Caco-2 (cell line): ENCODE measurements at regions not wholly inside any gene's neighbourhood (a gene's known extent, or its start where the extent isn't known, plus 50 kb on each side); places are given as distances from the start of the nearest gene placed in this dataset.

Source experiments
- BruUV-seq: library from RNA; stranded (reverse); fragments of 400-500 nt; replicated peaks from 2 replicates; lab custom pipeline; 2021; lab: Mats Ljungman, UMichigan
- CTCF ChIA-PET: fragments of 300-600 bp; sonication (Branson Sonifier 250); formaldehyde crosslinking; loops from one replicate; lab custom pipeline; 2022; ENCODE audit warnings: antibody characterized with exemption; lab: Charles Lee
- POLR2A ChIA-PET: fragments of 300-600 bp; sonication (Branson Sonifier 250); formaldehyde crosslinking; loops from one replicate; lab custom pipeline; 2022; ENCODE audit warnings: antibody characterized with exemption; lab: Charles Lee
- DNase-seq, 2 experiments: peaks; one replicate each; pipeline versions ENCODE4 v3.0.0 to v3.0.0-alpha.2; 2020 to 2022
- H3K27me3 ChIP-seq: replicated peaks from 2 replicates; pipeline ENCODE4 v1.6.0; 2011; ENCODE audit warnings: low read length; ENCODE audit not compliant: control insufficient read depth, insufficient read depth
- H3K36me3 ChIP-seq: 2 replicates; pipeline ENCODE4 v1.5.1; 2011; ENCODE audit warnings: low read length; ENCODE audit not compliant: control insufficient read depth, insufficient read depth
- H3K4me1 ChIP-seq: fragments of 250-450 bp; sonication (Bioruptor Pico); 2 replicates; pipeline ENCODE4 v1.5.1; 2020; ENCODE audit warnings: mild to moderate bottlenecking
- H3K4me3 ChIP-seq: 2 replicates; pipeline ENCODE4 v1.5.1; 2011; ENCODE audit warnings: low read depth, mild to moderate bottlenecking, control low read depth, low read length
- H3K9me3 ChIP-seq: fragments of 250-450 bp; sonication (Bioruptor Pico); 2 replicates; pipeline ENCODE4 v1.5.1; 2020; ENCODE audit warnings: mild to moderate bottlenecking, moderate library complexity
- H3K27ac Mint-ChIP-seq: one replicate; pipeline ENCODE4 v1.8.0; 2022; ENCODE audit warnings: mixed read lengths; ENCODE audit not compliant: unreplicated experiment
- H3K27me3 Mint-ChIP-seq: one replicate; pipeline ENCODE4 v1.8.0; 2022; ENCODE audit warnings: mixed read lengths; ENCODE audit not compliant: insufficient read depth, unreplicated experiment
- H3K36me3 Mint-ChIP-seq: one replicate; pipeline ENCODE4 v1.8.0; 2022; ENCODE audit warnings: mild to moderate bottlenecking, mixed read lengths; ENCODE audit not compliant: insufficient read depth, unreplicated experiment
- H3K4me1 Mint-ChIP-seq: one replicate; pipeline ENCODE4 v1.8.0; 2022; ENCODE audit warnings: low read depth, mixed read lengths; ENCODE audit not compliant: unreplicated experiment
- H3K4me3 Mint-ChIP-seq: one replicate; pipeline ENCODE4 v1.8.0; 2022; ENCODE audit warnings: mild to moderate bottlenecking, moderate library complexity, mixed read lengths; ENCODE audit not compliant: unreplicated experiment
- H3K9me3 Mint-ChIP-seq: one replicate; pipeline ENCODE4 v1.8.0; 2022; ENCODE audit warnings: mixed read lengths; ENCODE audit not compliant: unreplicated experiment
- intact Hi-C: fragments of 100-400 bp; cut with micrococcal nuclease; formaldehyde crosslinking; loops from one replicate; pipeline ENCODE4 v1.10.0; 2022; ENCODE audit not compliant: unreplicated experiment
- TF ChIP-seq, protein P1 (sequence below), 2 experiments: fragments of 200-600 bp in 1 of 2; IDR thresholded peaks; 1 replicate in 1 of 2; 2 replicates in 1 of 2; pipeline versions ENCODE4 v1.5.1 to v1.8.0; 2011 to 2022; ENCODE audit warnings: antibody characterized with exemption in 1 of 2, control low read depth in 1 of 2, inconsistent platforms in 1 of 2, low read depth in 1 of 2, low read length in 1 of 2, mild to moderate bottlenecking in 1 of 2, moderate library complexity in 1 of 2; ENCODE audit not compliant: insufficient read depth in 1 of 2, severe bottlenecking in 1 of 2, unreplicated experiment in 1 of 2

DNA sequence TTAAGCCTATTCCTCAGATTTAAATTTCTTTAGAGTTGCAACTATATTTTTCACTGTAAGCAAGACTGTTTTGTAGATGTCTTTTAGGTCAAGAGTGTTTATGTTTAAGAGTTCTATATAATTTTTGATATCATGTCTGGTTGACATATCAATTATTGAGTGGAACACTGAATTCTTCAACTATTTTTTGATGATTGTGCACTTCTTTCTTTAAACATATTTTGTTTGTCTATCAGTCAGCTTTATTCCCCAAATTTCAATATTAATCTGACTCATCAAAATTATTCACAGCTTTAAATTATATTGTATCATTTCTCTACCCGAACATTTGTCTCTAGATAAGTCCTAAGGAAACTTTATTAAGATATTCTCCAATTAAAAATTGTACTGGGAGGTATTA is 933.6 kb upstream of the ROBO1 start:
- H3K4me1 Mint-ChIP-seq: peaks cover 7% of the 10 kb centered on the region
- no peaks in the 10 kb centered on the region for H3K27me3 ChIP-seq
- ChIA-PET POLR2A (no interaction called here), CTCF (no interaction called here)
- 0 out of 2 replicates have a peak, but pooled peaks cover 3% of the 10 kb centered on the region for H3K9me3 ChIP-seq
- peaks cover 13% of the 10 kb centered on the region for H3K4me1 ChIP-seq
- intact Hi-C loops: no loop called here
- no peak overlapping the region for H3K4me3 ChIP-seq
- no peaks in the 10 kb centered on the region for H3K27me3 Mint-ChIP-seq
- TF ChIP-seq, protein P1, sequence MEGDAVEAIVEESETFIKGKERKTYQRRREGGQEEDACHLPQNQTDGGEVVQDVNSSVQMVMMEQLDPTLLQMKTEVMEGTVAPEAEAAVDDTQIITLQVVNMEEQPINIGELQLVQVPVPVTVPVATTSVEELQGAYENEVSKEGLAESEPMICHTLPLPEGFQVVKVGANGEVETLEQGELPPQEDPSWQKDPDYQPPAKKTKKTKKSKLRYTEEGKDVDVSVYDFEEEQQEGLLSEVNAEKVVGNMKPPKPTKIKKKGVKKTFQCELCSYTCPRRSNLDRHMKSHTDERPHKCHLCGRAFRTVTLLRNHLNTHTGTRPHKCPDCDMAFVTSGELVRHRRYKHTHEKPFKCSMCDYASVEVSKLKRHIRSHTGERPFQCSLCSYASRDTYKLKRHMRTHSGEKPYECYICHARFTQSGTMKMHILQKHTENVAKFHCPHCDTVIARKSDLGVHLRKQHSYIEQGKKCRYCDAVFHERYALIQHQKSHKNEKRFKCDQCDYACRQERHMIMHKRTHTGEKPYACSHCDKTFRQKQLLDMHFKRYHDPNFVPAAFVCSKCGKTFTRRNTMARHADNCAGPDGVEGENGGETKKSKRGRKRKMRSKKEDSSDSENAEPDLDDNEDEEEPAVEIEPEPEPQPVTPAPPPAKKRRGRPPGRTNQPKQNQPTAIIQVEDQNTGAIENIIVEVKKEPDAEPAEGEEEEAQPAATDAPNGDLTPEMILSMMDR (IDR thresholded peaks at IDR 0.05; ENCODE audit: insufficient read depth in 1 of 2, low read depth in 1 of 2, low read length in 1 of 2, severe bottlenecking in 1 of 2, unreplicated experiment in 1 of 2): no peak
- no peaks in the 10 kb centered on the region for H3K36me3 ChIP-seq
- BruUV-seq: no TSS peak
- no peak overlapping the region for H3K4me3 Mint-ChIP-seq
- no peaks in the 10 kb centered on the region for H3K36me3 Mint-ChIP-seq
- H3K27ac Mint-ChIP-seq: no peak overlapping the region
- no peak for DNase-seq
- peaks cover 10% of the 10 kb centered on the region for H3K9me3 Mint-ChIP-seq

DNA sequence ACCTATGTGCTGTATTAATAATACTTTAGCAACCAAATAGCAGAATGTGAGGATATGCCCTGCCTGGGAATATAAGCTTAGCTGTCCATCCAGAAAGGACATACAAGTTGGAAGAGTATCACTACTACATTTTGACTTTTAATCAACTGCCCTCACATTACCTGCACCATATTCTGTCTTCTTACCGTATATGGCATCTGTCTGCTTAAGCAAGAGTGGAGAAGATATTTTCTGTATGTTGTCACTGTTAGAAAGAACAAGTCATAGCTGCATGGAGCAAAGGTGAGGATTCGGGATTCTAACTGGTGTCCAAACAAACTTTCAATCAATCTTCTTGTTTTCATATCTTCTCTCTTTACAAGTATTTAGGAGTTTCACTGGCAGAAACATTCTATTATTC is 929.5 kb upstream of the ROBO1 start:
- H3K36me3 Mint-ChIP-seq: no peaks in the 10 kb centered on the region
- peaks cover 21% of the 10 kb centered on the region for H3K4me1 ChIP-seq
- DNase-seq: no peak
- ChIA-PET POLR2A (no interaction called here), CTCF (no interaction called here)
- no peak overlapping the region for H3K4me3 ChIP-seq
- no peaks in the 10 kb centered on the region for H3K27me3 ChIP-seq
- H3K27ac Mint-ChIP-seq: no peak overlapping the region
- intact Hi-C loops: no loop called here
- no peaks in the 10 kb centered on the region for H3K9me3 Mint-ChIP-seq
- no peak overlapping the region for H3K4me3 Mint-ChIP-seq
- no TSS peak for BruUV-seq
- no peaks in the 10 kb centered on the region for H3K36me3 ChIP-seq
- H3K4me1 Mint-ChIP-seq: peaks cover 15% of the 10 kb centered on the region
- H3K9me3 ChIP-seq: 0 out of 2 replicates have a peak, but pooled peaks cover 3% of the 10 kb centered on the region
- TF ChIP-seq, protein P1 (IDR thresholded peaks at IDR 0.05; ENCODE audit: insufficient read depth in 1 of 2, low read depth in 1 of 2, low read length in 1 of 2, severe bottlenecking in 1 of 2, unreplicated experiment in 1 of 2): no peak
- H3K27me3 Mint-ChIP-seq: no peaks in the 10 kb centered on the region

DNA sequence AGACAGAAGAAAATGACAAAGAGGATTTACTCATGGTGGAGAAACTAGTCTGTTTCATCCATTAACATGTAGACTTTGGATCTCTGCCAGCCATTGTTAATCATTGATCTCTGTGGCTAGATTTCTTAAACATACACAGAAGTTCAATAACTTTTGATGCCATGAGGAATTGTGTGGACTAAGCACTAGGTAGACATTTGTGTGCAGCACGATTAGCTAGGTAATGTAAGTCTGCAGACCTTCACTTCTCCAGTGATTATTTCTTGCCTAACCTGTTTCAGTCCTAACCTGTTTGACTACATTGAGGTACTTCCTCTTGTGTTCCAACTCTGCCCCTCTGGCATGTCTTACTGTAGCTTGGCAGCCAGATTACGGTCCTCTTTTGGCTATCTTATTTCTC is 928.5 kb upstream of the ROBO1 start:
- DNase-seq: peak; percentile 55 to 73
- H3K9me3 ChIP-seq: 0 out of 2 replicates have a peak, but pooled peaks cover 3% of the 10 kb centered on the region
- Mint-ChIP-seq H3K36me3 (no peaks in the 10 kb centered on the region), H3K27ac (no peak overlapping the region), H3K4me3 (peak overlapping the region; percentile 38), H3K4me1 (peaks cover 15% of the 10 kb centered on the region), H3K9me3 (no peaks in the 10 kb centered on the region), H3K27me3 (no peaks in the 10 kb centered on the region)
- ChIA-PET CTCF (no interaction called here), POLR2A (no interaction called here)
- peaks cover 21% of the 10 kb centered on the region for H3K4me1 ChIP-seq
- no TSS peak for BruUV-seq
- intact Hi-C loops: loop anchor here (1.0 kb wide), 1 partner anchor 37 kb away; no protein-coding TSS in a partner anchor
- no peaks in the 10 kb centered on the region for H3K36me3 ChIP-seq
- H3K27me3 ChIP-seq: no peaks in the 10 kb centered on the region
- H3K4me3 ChIP-seq: no peak overlapping the region
- TF ChIP-seq, protein P1 (IDR thresholded peaks at IDR 0.05; ENCODE audit: insufficient read depth in 1 of 2, low read depth in 1 of 2, low read length in 1 of 2, severe bottlenecking in 1 of 2, unreplicated experiment in 1 of 2): no peak
